ENCODE measurements at regions not wholly inside any gene's neighbourhood (a gene's known extent, or its start where the extent isn't known, plus 50 kb on each side); places are given as distances from the start of the nearest gene placed in this dataset.

DNA sequence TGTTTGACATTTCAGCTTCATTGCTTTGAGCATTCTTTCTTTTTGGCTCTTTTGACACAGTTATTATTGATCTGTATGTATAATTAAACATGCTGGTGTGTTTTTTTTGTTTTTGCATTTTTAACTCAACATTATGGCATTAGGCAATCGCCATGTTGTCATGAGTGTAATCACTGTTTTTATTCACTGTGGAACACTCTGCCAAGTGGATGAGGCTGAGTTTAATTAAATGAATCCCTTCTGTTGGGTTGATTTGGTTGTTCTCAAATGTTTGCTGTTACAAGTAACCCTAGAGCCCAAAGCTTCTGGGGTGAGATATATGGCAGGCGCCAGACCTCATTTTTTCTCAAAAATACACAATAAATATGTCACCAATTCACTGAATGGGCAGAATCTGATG lies 428.1 kb downstream of the MATN1 start:
- no peaks in the 10 kb centered on the region for H3K4me1 ChIP-seq (ENCODE audit: control insufficient read depth, insufficient read depth, low read length)
- H3K36me3 ChIP-seq (ENCODE audit: control insufficient read depth, insufficient read depth, low read length): no peaks in the 10 kb centered on the region
- DNase-seq (ENCODE audit: low read depth, low spot score): no peak
- H3K4me3 ChIP-seq (ENCODE audit: low read length): no peak overlapping the region
- no peak overlapping the region for H3K27ac ChIP-seq (ENCODE audit: low read length)
- no CpG with 5 or more reads among the region's 2 CpGs for WGBS (ENCODE audit: insufficient coverage, insufficient read length)
- no peaks in the 10 kb centered on the region; the same call in 1 of the 2 replicates for H3K9me3 ChIP-seq (ENCODE audit: control insufficient read depth, insufficient read depth, low read length)
- H3K27me3 ChIP-seq (ENCODE audit: control insufficient read depth, insufficient read depth, low read length): no peaks in the 10 kb centered on the region

DNA sequence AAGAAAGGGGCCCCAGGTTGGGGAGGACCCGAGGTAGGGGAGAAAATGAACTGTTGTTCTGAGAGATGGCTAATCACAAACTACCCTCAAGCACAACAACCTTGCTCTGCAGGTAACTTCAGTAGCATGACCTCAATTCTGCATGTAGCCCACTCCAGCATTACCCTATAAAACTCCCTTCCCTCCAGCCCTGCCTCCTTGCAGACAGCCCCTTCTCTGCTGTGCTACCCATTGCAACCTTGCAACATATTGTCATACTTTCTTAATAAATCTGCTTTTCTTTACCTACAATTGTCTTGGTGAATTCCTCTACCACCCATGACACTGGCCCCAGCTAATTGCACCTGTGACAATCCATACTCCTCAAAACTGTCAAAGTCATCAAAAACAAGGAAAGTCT lies 428.9 kb downstream of the MATN1 start:
- no CpG with 5 or more reads among the region's 1 CpG for WGBS (ENCODE audit: insufficient coverage, insufficient read length)
- Histone ChIP-seq H3K4me1 (ENCODE audit: control insufficient read depth, insufficient read depth, low read length) (no peaks in the 10 kb centered on the region), H3K36me3 (ENCODE audit: control insufficient read depth, insufficient read depth, low read length) (no peaks in the 10 kb centered on the region), H3K27me3 (ENCODE audit: control insufficient read depth, insufficient read depth, low read length) (no peaks in the 10 kb centered on the region), H3K9me3 (ENCODE audit: control insufficient read depth, insufficient read depth, low read length) (no peaks in the 10 kb centered on the region; the same call in 1 of the 2 replicates), H3K4me3 (ENCODE audit: low read length) (no peak overlapping the region), H3K27ac (ENCODE audit: low read length) (no peak overlapping the region)
- DNase-seq (ENCODE audit: low read depth, low spot score): no peak

DNA sequence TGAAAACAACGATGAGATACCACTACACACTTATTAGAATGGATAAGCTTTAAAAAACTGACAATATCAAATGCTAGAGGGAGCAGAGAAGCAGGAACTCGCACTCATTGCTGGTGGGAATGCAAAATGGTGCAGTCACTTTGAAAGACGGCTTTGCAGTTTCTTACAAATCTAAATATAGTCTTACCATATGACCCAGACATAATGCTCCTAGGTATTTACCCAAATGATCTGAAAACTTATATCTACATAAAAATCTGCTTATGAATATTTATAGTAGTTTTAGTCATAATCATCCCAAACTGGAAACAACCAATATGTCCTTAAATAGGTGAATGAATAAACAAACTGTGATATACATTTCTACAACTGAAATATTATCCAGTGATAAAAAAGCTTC lies 430.9 kb downstream of the MATN1 start:
- DNase-seq (ENCODE audit: low read depth, low spot score): no peak
- Histone ChIP-seq H3K27ac (ENCODE audit: low read length) (no peak overlapping the region), H3K4me3 (ENCODE audit: low read length) (no peak overlapping the region), H3K27me3 (ENCODE audit: control insufficient read depth, insufficient read depth, low read length) (no peaks in the 10 kb centered on the region), H3K4me1 (ENCODE audit: control insufficient read depth, insufficient read depth, low read length) (no peaks in the 10 kb centered on the region), H3K36me3 (ENCODE audit: control insufficient read depth, insufficient read depth, low read length) (no peaks in the 10 kb centered on the region), H3K9me3 (ENCODE audit: control insufficient read depth, insufficient read depth, low read length) (no peaks in the 10 kb centered on the region; the same call in 1 of the 2 replicates)
- WGBS (ENCODE audit: insufficient coverage, insufficient read length): no CpG with 5 or more reads among the region's 3 CpGs

DNA sequence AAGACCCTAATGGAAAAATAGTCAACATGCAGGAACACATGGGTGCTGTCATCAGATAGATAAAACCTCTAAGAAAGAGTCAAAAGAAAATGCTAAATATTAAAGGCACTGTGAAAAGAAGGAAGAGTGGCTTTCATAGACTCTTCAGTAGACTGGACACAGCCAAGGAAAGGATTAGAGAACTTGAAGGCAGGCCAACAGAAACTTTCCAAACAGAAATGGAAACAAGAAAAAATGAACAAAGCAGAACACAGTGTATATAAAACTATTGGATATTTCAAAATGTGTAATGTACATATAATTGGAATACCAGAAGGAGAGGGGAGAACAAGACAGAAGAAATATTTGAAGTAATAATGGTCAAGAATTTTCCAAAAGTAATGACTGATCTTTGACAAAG lies 431.9 kb downstream of the MATN1 start:
- H3K9me3 ChIP-seq (ENCODE audit: control insufficient read depth, insufficient read depth, low read length): no peaks in the 10 kb centered on the region
- no peak overlapping the region for H3K4me3 ChIP-seq (ENCODE audit: low read length)
- DNase-seq (ENCODE audit: low read depth, low spot score): no peak
- H3K27me3 ChIP-seq (ENCODE audit: control insufficient read depth, insufficient read depth, low read length): no peaks in the 10 kb centered on the region
- H3K36me3 ChIP-seq (ENCODE audit: control insufficient read depth, insufficient read depth, low read length): no peaks in the 10 kb centered on the region
- H3K27ac ChIP-seq (ENCODE audit: low read length): no peak overlapping the region
- no peaks in the 10 kb centered on the region for H3K4me1 ChIP-seq (ENCODE audit: control insufficient read depth, insufficient read depth, low read length)

DNA sequence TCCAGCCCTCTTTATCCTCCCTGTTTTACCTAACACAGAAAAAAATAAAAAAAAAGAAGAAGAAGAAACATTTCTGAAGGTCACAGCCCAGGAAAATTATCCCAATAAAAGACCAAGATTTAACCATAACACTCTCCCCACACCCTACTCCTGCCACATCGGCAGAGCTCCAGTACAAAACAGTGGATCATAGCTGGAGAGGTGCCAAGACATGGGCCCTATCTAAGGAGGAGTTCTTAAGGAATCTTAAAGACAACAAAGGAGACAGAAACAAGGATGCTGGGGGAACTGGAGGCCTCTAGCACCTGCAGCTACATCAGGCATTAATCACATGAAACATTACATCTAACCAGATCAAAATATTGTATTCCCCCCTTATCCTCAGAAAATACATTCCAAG lies 432.8 kb downstream of the MATN1 start:
- H3K4me1 ChIP-seq (ENCODE audit: control insufficient read depth, insufficient read depth, low read length): no peaks in the 10 kb centered on the region
- no peaks in the 10 kb centered on the region for H3K9me3 ChIP-seq (ENCODE audit: control insufficient read depth, insufficient read depth, low read length)
- H3K36me3 ChIP-seq (ENCODE audit: control insufficient read depth, insufficient read depth, low read length): no peaks in the 10 kb centered on the region
- H3K27me3 ChIP-seq (ENCODE audit: control insufficient read depth, insufficient read depth, low read length): no peaks in the 10 kb centered on the region
- H3K4me3 ChIP-seq (ENCODE audit: low read length): no peak overlapping the region
- H3K27ac ChIP-seq (ENCODE audit: low read length): no peak overlapping the region
- DNase-seq (ENCODE audit: low read depth, low spot score): no peak
- no CpG with 5 or more reads among the region's 1 CpG for WGBS (ENCODE audit: insufficient coverage, insufficient read length)

DNA sequence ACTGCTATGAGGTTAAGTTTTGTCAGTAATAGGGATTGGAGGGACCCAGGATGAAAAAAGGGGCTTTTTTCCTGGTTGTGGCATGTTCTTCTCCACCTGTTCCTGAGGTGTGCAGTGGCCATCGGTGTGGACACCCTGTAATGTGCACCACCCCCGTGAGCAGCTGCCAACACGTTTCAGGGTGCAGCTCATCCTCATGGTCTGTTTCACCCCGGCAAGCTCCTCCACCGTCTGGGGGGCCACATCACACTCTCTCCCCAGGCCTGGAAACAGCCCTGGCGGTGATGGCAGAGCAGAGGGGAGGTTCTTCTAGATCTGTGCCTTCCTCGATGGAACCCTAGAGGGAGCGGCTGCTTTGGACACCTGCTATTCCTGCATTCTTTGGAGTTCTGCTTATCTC lies 435.4 kb downstream of the MATN1 start:
- Histone ChIP-seq H3K4me3 (ENCODE audit: low read length) (no peak overlapping the region), H3K27me3 (ENCODE audit: control insufficient read depth, insufficient read depth, low read length) (no peaks in the 10 kb centered on the region), H3K27ac (ENCODE audit: low read length) (no peak overlapping the region), H3K4me1 (ENCODE audit: control insufficient read depth, insufficient read depth, low read length) (no peaks in the 10 kb centered on the region), H3K36me3 (ENCODE audit: control insufficient read depth, insufficient read depth, low read length) (no peaks in the 10 kb centered on the region), H3K9me3 (ENCODE audit: control insufficient read depth, insufficient read depth, low read length) (no peaks in the 10 kb centered on the region)
- WGBS (ENCODE audit: insufficient coverage, insufficient read length): no CpG with 5 or more reads among the region's 8 CpGs
- no peak for DNase-seq (ENCODE audit: low read depth, low spot score)

DNA sequence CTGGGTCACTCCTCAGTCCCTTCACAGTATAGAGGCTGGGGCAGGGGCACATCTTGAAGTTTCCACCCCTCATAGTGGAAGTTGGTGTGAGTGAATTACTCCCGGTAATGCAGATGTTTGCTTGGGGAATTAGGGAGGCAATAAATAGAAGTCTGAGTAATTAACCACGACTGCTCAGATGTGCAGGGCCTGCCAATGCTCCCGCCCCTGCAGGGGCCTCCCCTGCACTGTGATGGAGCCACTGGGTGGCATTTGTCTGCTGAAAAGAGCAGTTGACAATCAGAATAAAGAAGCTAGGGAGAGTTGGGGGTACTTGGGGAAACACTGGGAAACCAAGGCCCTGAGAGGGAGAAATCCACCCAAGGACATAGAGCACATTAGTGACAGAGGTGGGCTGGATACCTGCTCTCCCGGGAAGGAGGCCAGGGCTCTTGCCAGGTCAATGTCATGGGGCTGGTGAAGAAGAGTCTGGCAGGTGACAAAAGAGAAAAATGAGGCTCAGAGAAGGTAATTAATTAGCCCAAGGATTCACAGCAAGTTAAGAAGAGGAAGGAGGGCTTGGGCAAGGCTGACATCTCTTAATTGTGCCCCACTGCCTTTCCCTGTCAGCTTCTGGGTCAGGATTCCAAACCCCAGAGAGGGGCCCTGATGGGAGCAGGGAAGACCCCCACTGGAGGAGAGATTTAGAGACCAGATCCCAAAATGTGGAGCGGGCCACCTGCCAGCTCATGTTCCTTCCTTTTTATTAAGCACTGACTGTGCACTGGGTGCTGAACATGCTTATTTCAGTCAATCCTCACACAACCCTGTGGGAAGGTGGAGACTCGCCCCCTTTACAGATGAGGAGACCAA lies 436.2 kb downstream of the MATN1 start:
- no peak overlapping the region for H3K27ac ChIP-seq (ENCODE audit: low read length)
- DNase-seq (ENCODE audit: low read depth, low spot score): no peak
- no peaks in the 10 kb centered on the region for H3K36me3 ChIP-seq (ENCODE audit: control insufficient read depth, insufficient read depth, low read length)
- WGBS (ENCODE audit: insufficient coverage, insufficient read length): no CpG with 5 or more reads among the region's 6 CpGs
- no peaks in the 10 kb centered on the region for H3K27me3 ChIP-seq (ENCODE audit: control insufficient read depth, insufficient read depth, low read length)
- H3K4me1 ChIP-seq (ENCODE audit: control insufficient read depth, insufficient read depth, low read length): no peaks in the 10 kb centered on the region
- no peak overlapping the region for H3K4me3 ChIP-seq (ENCODE audit: low read length)
- H3K9me3 ChIP-seq (ENCODE audit: control insufficient read depth, insufficient read depth, low read length): no peaks in the 10 kb centered on the region

DNA sequence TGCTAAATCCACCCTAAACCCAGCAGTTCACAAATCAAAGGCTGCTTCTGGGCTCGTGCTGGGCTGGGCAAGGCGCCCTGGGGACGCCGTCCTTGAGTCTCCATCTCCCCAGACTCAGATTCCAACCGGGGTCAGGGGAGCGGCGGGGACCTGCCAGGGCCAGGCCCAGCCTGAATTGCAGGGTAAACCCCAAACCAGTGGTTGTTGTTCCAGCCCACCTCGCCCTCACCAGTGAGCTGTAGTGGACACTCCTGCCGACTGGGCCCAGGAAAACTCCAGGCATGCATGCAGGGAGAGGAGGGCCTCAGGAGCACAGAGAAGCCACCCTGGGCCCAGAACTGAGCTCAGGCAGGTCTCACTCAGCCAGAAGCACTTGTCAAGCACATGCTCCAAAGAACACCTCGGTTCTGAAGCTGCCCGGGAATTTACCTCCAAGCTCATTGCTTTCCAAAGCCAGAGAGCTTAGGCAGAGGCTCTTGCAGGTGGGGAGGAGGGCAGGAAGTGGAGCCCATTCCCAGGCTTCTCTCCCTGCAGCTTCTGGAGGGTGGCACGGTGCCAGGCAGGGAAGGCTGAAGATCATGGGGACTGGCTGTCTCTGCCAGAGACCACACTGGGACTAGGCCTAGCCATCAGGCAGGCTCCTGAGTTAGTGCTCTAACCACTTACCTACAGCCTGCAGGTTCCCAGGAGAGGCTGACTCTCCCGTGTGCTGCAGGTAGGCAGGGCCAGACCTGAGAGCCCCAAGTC lies 437.0 kb downstream of the MATN1 start:
- Histone ChIP-seq H3K27ac (ENCODE audit: low read length) (no peak overlapping the region), H3K27me3 (ENCODE audit: control insufficient read depth, insufficient read depth, low read length) (no peaks in the 10 kb centered on the region), H3K4me1 (ENCODE audit: control insufficient read depth, insufficient read depth, low read length) (no peaks in the 10 kb centered on the region), H3K36me3 (ENCODE audit: control insufficient read depth, insufficient read depth, low read length) (no peaks in the 10 kb centered on the region), H3K4me3 (ENCODE audit: low read length) (no peak overlapping the region), H3K9me3 (ENCODE audit: control insufficient read depth, insufficient read depth, low read length) (no peaks in the 10 kb centered on the region)
- no CpG with 5 or more reads among the region's 13 CpGs for WGBS (ENCODE audit: insufficient coverage, insufficient read length)
- no peak for DNase-seq (ENCODE audit: low read depth, low spot score)

DNA sequence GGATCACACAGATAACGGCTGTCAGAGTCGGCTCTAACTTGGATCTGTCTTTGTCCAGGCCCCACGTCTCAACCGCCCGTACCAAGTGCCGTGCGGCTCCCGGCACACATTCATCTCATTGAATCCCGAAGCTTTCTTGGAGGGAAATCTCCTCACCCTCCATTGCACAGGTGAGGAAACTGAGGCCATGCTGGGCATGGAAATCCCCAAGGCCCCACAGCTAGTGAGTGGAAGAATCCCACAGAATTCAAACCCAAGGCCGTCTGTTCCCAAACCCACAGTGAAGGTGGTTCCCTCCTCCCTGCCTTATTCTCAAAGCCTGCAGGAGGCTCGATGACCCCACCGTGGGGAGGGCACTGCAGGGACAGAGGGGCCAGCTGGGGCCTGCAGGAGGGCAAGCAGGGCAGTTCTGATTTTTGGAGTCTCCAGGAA lies 437.9 kb downstream of the MATN1 start:
- no peaks in the 10 kb centered on the region for H3K9me3 ChIP-seq (ENCODE audit: control insufficient read depth, insufficient read depth, low read length)

DNA sequence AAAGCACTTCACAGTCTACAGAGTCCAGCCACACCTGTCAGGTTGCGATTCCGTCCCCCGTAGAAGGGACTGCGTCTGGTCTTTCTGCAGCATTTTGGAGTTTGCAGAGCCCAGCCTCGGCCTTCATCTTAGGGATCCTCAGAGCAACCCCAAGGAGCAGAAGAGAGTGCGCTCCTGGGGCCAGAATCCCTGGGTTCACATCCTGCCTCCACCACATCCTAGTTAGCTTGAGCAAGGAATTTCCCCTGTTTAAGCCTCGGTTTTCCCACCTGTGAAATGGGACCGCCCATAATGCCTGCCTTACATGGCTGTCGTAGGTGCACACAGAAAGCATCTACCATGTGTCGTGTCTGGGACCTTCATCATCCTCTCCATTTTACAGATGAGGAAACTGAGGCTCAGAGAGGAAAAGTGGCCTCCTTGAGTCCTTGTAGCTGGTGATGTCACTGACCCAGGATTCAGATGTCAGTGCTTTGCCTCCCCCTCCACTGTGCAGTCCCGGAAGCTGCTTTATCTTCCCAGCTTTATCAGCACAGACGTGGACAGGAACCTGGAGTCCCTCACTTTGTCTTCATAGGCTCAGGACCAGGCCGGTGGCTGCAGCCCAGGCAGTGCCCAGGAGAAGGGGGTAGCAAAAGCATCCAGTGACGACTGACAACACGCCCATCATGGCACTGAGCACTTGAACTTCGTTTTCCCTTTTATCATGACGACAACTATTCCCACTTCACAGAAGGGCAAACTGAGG lies 438.5 kb downstream of the MATN1 start:
- no peaks in the 10 kb centered on the region for H3K4me1 ChIP-seq (ENCODE audit: control insufficient read depth, insufficient read depth, low read length)
- no peak for DNase-seq (ENCODE audit: low read depth, low spot score)
- WGBS (ENCODE audit: insufficient coverage, insufficient read length): no CpG with 5 or more reads among the region's 17 CpGs

More for the DNA sequence above, 437.9 kb downstream of the MATN1 start:
- Histone ChIP-seq H3K27me3 (ENCODE audit: control insufficient read depth, insufficient read depth, low read length) (no peaks in the 10 kb centered on the region), H3K4me1 (ENCODE audit: control insufficient read depth, insufficient read depth, low read length) (no peaks in the 10 kb centered on the region), H3K4me3 (ENCODE audit: low read length) (no peak overlapping the region), H3K36me3 (ENCODE audit: control insufficient read depth, insufficient read depth, low read length) (no peaks in the 10 kb centered on the region), H3K27ac (ENCODE audit: low read length) (no peak overlapping the region)
- no peak for DNase-seq (ENCODE audit: low read depth, low spot score)
- no CpG with 5 or more reads among the region's 12 CpGs for WGBS (ENCODE audit: insufficient coverage, insufficient read length)

More for the DNA sequence above, 438.5 kb downstream of the MATN1 start:
- H3K27ac ChIP-seq (ENCODE audit: low read length): no peak overlapping the region
- H3K9me3 ChIP-seq (ENCODE audit: control insufficient read depth, insufficient read depth, low read length): no peaks in the 10 kb centered on the region
- H3K27me3 ChIP-seq (ENCODE audit: control insufficient read depth, insufficient read depth, low read length): no peaks in the 10 kb centered on the region
- no peak overlapping the region for H3K4me3 ChIP-seq (ENCODE audit: low read length)
- H3K36me3 ChIP-seq (ENCODE audit: control insufficient read depth, insufficient read depth, low read length): no peaks in the 10 kb centered on the region
